Kidney (tissue), 13 donors: ENCODE measurements at regions not wholly inside any gene's neighbourhood (a gene's known extent, or its start where the extent isn't known, plus 50 kb on each side); places are given as distances from the start of the nearest gene placed in this dataset.

Source experiments
- DNase-seq, 5 donors: peaks; one replicate each; pipeline ENCODE4 v3.0.0-alpha.2; 2013 to 2020
- FAIRE-seq: peaks from 2 replicates; lab custom pipeline; 2012; peaks lifted over from hg19 to GRCh38; lab: Jason Lieb, UNC
- H3K27ac ChIP-seq, 2 donors: one replicate each; pipeline ENCODE4 v1.7.0; 2013; ENCODE audit warnings: low read depth in 2 of 2, low read length in 2 of 2, inconsistent platforms in 1 of 2
- H3K27me3 ChIP-seq: one replicate; pipeline ENCODE4 v1.7.1; 2013; ENCODE audit warnings: low read length, inconsistent platforms; ENCODE audit not compliant: control insufficient read depth, insufficient read depth
- H3K36me3 ChIP-seq, 3 donors: one replicate each; pipeline versions ENCODE4 v1.7.0 to v1.7.1; 2013; ENCODE audit warnings: low read length in 3 of 3, control low read depth in 1 of 3, inconsistent platforms in 1 of 3; ENCODE audit not compliant: insufficient read depth in 3 of 3, control insufficient read depth in 2 of 3
- H3K4me1 ChIP-seq, 3 donors: one replicate each; pipeline versions ENCODE4 v1.7.0 to v1.7.1; 2013; ENCODE audit warnings: low read length in 3 of 3, inconsistent platforms in 1 of 3, low read depth in 1 of 3; ENCODE audit not compliant: control insufficient read depth in 2 of 3, insufficient read depth in 2 of 3
- H3K4me3 ChIP-seq, 3 donors: one replicate each; pipeline versions ENCODE4 v1.7.0 to v1.8.1; 2013; ENCODE audit warnings: low read length in 3 of 3, control low read depth in 1 of 3, inconsistent platforms in 1 of 3
- H3K9ac ChIP-seq, 3 donors: one replicate each; pipeline versions ENCODE4 v1.7.0 to v1.7.1; 2013; ENCODE audit warnings: low read length in 3 of 3, control low read depth in 1 of 3, inconsistent platforms in 1 of 3
- H3K9me3 ChIP-seq, 3 donors: one replicate each; pipeline versions ENCODE4 v1.7.0 to v1.7.1; 2013; ENCODE audit warnings: low read length in 3 of 3, control low read depth in 1 of 3, inconsistent platforms in 1 of 3; ENCODE audit not compliant: control insufficient read depth in 2 of 3, insufficient read depth in 1 of 3
- CTCF ChIP-seq: IDR thresholded peaks from 3 replicates; pipeline ENCODE4 v1.5.1; 2012; ENCODE audit warnings: mild to moderate bottlenecking, moderate library complexity, borderline replicate concordance; ENCODE audit not compliant: insufficient read depth; ENCODE audit errors: extremely low read depth
- intact Hi-C: fragments of 100-400 bp; cut with DNase I; formaldehyde crosslinking; loops from one replicate; pipeline ENCODE4 v1.11.1; 2022
- donor health status: control.
- donor health status: control.
- donor health status: control.
- donor health status: control.
- donor health status: control.
- donor health status: DM: yes; HTN: yes; CAD: no.
- donor health status: Normal renal cell carcinoma (clear cell type).

GRCh38 chr9:134969156-134970045, 51.7 kb upstream of the FCN1 start:
- TF ChIP-seq CTCF = no peak
- peak in 2 of 5 donors; percentile 30 to 48 for DNase-seq
- H3K27ac ChIP-seq = no peak overlapping the region
- no peak overlapping the region for H3K4me3 ChIP-seq
- no peaks in the 10 kb centered on the region for H3K36me3 ChIP-seq
- intact Hi-C loops = no loop called here
- H3K27me3 ChIP-seq = no peaks in the 10 kb centered on the region
- H3K9me3 ChIP-seq = no peaks in the 10 kb centered on the region
- no peak for FAIRE-seq
- no peak overlapping the region for H3K9ac ChIP-seq
- H3K4me1 ChIP-seq = no peaks in the 10 kb centered on the region

- Histone ChIP-seq H3K9ac (no peak overlapping the region), H3K4me1 (no peaks in the 10 kb centered on the region), H3K4me3 (no peak overlapping the region), H3K27ac (no peak overlapping the region), H3K27me3 (no peaks in the 10 kb centered on the region), H3K36me3 (no peaks in the 10 kb centered on the region), H3K9me3 (no peaks in the 10 kb centered on the region)
- DNase-seq = no peak
- FAIRE-seq = no peak
- intact Hi-C loops = no loop called here
- TF ChIP-seq CTCF = no peak
Measured at GRCh38 chr9:134970198-134970597, 52.5 kb upstream of the FCN1 start.

- peak in 2 of 5 donors; percentile 13 to 45 for DNase-seq
- no peak for FAIRE-seq
- no peak overlapping the region for H3K4me3 ChIP-seq
- intact Hi-C loops = no loop called here
- no peaks in the 10 kb centered on the region for H3K9me3 ChIP-seq
- H3K36me3 ChIP-seq = no peaks in the 10 kb centered on the region
- no peak overlapping the region for H3K9ac ChIP-seq
- H3K4me1 ChIP-seq = no peaks in the 10 kb centered on the region
- H3K27ac ChIP-seq = no peak overlapping the region
- no peak for TF ChIP-seq CTCF
- H3K27me3 ChIP-seq = no peaks in the 10 kb centered on the region
Measured at GRCh38 chr9:134970719-134971118, 53.0 kb upstream of the FCN1 start.
